T-helper 1 cell treated with Interleukin-12 subunit alpha and Interleukin-12 subunit beta and Interleukin-4 antibody, amounts not matched to agents 30 ng/mL and 1 ng/mL, for 36 hours (primary cell): ENCODE measurements at regions not wholly inside any gene's neighbourhood (a gene's known extent, or its start where the extent isn't known, plus 50 kb on each side); places are given as distances from the start of the nearest gene placed in this dataset.
"Not testable (repeated sequence)": the region's sequence is repeated elsewhere in the genome, so short reads cannot be mapped to it uniquely, and the experiment has no call there.

Experiments used
- intact Hi-C: fragments of 100-400 bp; cut with micrococcal nuclease; formaldehyde crosslinking; loops from one replicate; pipeline ENCODE4 v1.15.1; 2024

- intact Hi-C loops: loop anchor here (1.0 to 5.0 kb wide), 3 partner anchors 100 to 196 kb away; no protein-coding TSS in a partner anchor
Observed at GRCh38 chr10:28432210-28432676, 100.7 kb upstream of the WAC start.

DNA sequence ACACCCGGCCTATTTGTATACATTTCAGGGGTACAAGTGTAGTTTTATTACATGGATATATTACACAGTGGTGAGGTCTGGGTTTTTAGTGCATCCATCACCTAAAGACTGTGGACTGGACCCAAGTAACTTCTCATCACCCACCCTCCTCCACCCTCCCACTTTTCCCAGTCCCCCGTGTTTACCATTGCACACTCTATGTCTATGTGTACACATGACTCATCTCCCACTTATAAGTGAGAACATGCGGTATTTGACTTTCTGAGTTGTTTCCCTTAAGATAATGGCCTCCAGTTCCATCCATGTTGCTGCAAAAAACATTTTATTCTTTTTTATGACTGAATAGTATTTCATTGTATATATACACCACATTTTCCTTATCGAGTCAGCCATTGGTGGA lies 98.9 kb upstream of the WAC start:
- intact Hi-C loops: loop anchor here (5.0 kb wide), 1 partner anchor 158 kb away; no protein-coding TSS in a partner anchor

- intact Hi-C loops: no loop called here
Observed at GRCh38 chr10:28442403-28442802, 90.5 kb upstream of the WAC start.

DNA sequence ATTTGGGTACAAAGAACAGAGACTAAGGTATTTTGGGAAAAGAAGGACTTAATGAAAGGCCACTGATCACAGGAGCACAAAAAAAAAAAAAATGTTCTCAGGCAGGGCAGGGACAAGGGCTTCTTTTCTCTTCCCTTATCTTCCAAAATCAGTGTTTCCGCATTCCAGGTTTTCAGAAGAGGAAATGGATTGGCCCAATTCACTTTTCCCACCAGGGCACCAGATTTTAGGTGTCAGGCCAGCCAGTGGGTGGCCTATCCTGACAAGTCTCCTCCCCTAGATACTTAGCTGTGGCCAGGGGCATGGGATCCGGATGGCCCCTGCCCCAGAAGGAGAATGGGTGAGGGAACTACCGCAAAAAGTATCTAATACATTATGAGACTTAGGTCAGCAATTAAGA lies 88.9 kb upstream of the WAC start:
- intact Hi-C loops: no loop called here

DNA sequence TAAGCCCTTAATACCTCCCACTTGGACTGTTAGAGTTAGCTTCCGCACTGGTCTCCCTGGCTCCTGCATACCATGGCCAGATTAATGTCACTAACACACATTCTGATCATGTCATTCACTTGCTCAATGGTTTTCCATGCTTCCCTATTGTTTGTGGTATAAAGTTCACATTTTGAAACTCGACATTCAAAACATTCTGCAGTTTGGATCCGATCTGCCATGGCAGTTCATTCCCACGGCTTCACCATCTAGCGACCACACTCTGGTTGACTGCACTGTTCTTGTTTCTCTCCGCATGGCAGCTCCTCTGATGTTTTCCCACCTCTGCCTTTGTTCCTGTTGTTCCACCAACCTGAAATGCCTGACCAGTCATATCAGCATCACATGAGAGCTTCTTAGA lies 87.4 kb upstream of the WAC start:
- intact Hi-C loops: no loop called here

DNA sequence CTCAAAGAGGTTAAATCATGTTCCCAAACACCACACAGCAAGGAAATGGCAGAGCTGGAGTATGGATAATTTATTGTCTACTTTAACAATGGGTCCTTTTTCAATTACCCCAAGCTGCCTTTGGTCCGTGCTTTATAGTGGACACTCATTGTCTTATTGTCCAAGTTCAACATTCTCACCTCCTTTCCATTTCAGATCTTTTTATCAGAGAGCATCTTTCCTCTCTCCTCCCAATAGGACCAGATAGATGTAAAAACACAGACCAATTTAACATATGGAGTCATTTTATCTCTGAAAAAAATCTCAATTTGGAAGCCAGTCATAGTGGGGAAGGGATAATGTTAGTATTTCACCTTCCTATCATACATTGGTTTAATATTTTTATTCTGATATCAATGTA lies 83.5 kb upstream of the WAC start:
- intact Hi-C loops: no loop called here

DNA sequence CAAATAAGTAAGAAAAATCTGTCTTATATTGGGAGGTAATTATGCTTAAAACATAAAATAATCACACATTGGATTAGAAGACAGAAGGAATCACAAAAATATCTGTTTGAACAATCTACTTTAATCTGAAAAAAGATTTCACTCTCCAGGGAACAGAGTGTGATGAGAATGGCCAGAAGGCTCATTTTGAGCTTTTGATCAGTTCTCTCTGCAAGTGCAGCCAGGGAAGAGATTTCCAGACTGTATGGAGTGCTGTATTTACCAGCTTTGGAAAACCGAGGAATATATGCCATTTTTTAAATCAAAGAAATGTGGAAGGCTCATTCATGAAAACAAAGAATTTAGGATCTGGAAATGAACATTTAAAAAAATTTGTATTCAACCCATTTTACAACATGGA lies 83.0 kb upstream of the WAC start:
- intact Hi-C loops: no loop called here

GRCh38 chr10:28453926-28454325 lies 79.0 kb upstream of the WAC start:
- intact Hi-C loops: no loop called here

DNA sequence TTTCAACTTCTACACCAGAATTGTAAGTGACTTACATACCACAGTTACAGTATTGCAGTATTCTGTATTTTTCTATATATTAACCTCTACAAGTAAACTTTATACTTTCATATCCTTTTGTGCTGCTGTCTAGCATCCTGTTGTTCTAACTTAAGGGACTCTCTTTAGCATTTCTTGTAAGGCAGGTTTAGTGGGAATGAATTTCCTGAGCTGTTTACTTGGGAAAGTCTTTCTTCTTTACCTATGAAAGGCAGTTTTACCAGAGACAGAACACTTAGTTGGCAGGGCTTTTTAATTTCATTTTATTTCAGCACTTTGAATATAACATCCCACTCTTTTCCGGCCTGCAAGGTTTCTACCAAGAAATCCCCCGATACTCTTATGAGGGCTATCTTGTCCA lies 75.8 kb upstream of the WAC start:
- intact Hi-C loops: no loop called here

GRCh38 chr10:28457873-28458272 lies 75.0 kb upstream of the WAC start:
- intact Hi-C loops: not testable (repeated sequence)

GRCh38 chr10:28459453-28460144 lies 73.3 kb upstream of the WAC start:
- intact Hi-C loops: no loop called here

- intact Hi-C loops: no loop called here
Observed at GRCh38 chr10:28463141-28463540, 69.8 kb upstream of the WAC start.

DNA sequence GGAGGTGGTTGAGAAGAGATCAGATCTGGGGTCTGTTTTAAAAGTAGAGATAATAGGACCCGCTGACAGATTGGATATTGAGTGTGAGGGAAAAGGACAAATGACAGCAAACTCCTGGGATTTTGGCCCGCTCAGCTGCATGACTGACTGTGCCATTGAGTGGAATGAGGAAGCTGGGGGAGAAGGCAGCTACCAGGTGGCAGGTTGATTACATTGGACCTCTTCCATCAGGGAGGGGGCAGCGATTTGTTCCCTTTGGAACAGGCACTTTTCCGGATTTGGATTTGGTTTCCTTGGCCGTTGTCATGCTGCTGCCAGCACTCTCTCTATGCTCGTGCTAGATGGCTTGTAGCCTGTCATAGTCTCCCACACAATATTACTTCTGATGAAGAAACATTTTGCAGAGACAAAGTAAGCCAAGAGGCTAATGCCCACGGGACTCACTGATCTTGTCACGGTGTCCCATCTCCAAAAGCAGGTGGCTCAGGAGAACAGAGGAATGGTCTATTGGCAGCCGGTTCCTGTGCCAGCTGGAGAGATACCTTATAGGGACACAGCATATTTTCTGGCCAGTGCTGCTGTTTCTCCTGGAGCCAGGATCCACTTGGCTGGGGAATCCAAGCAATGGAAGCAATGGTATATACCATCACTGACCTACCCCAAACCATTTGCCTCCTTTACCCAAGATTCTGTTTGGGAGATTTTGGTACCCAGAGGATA lies 69.1 kb upstream of the WAC start:
- intact Hi-C loops: no loop called here

- intact Hi-C loops: no loop called here
Observed at GRCh38 chr10:28467615-28468014, 65.3 kb upstream of the WAC start.

GRCh38 chr10:28468707-28469483 lies 64.0 kb upstream of the WAC start:
- intact Hi-C loops: no loop called here

DNA sequence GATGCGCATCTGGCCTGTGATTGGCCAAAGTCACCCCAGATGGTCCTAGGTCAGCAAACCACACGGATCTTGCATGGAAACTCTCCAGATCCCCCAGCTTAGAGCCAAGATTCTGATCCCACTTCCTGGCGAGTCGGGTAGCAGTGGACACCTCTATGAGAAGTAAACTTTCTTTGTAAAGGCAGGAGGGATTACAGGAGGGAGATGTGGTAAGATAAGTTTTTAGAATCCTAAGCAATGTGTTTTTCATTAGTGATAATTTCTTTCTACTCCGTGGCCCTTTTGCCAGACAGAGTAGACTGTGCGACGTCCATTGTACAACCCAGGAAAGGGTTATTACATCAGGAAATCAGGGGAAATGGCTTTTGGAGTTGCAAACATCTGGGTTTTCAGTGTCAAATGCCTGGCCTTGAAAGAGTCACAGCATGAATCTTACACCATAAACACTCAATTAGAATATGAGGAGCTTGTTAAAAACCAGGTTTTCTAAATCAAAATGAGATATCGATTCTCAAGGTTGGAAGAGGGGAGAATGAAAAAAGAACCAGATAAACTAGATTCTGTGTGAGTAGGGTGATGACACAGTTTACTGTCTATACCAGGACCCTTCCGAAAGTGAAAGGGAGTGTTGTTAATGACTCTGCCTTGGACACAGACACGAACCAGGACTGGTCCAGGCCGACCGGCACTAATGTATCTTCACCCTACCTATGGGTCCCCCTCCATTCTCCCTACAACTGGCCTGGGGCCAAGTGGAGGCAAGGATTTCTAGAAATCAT lies 61.9 kb upstream of the WAC start:
- intact Hi-C loops: no loop called here

GRCh38 chr10:28471652-28472050 lies 61.3 kb upstream of the WAC start:
- intact Hi-C loops: no loop called here

GRCh38 chr10:28478646-28479045 lies 54.3 kb upstream of the WAC start:
- intact Hi-C loops: no loop called here

- intact Hi-C loops: no loop called here
Observed at GRCh38 chr10:28479425-28479865, 53.5 kb upstream of the WAC start.

- intact Hi-C loops: no loop called here
Observed at GRCh38 chr10:28479927-28480627, 52.8 kb upstream of the WAC start.

GRCh38 chr10:28480628-28480965 lies 52.3 kb upstream of the WAC start:
- intact Hi-C loops: no loop called here
